Liver (tissue), 3 donors: ENCODE measurements at regions not wholly inside any gene's neighbourhood (a gene's known extent, or its start where the extent isn't known, plus 50 kb on each side); places are given as distances from the start of the nearest gene placed in this dataset.

Experiments
- ATF3 ChIP-seq: IDR thresholded peaks from 2 replicates; pipeline ENCODE4 v1.6.1; 2016; ENCODE audit warnings: antibody characterized with exemption
- CTCF ChIP-seq: fragments of 150-350 bp; IDR thresholded peaks from 2 replicates; pipeline ENCODE4 v1.5.1; 2017; ENCODE audit warnings: improper control_type of control experiment, low read depth, low read length; ENCODE audit not compliant: missing input control
- JUND ChIP-seq, 2 donors: IDR thresholded peaks; 2 replicates each; pipeline ENCODE4 v1.6.1; 2016; ENCODE audit warnings: antibody characterized with exemption in 2 of 2
- SP1 ChIP-seq: IDR thresholded peaks from 2 replicates; pipeline ENCODE4 v1.6.1; 2018; ENCODE audit warnings: antibody characterized with exemption, mild to moderate bottlenecking
- TAF1 ChIP-seq: conservative IDR thresholded peaks from 2 replicates; pipeline ENCODE4 v1.6.1; 2016; ENCODE audit warnings: antibody characterized with exemption, mild to moderate bottlenecking
- donor health status: healthy.
- donor health status: healthy.

- TF ChIP-seq CTCF (no peak), ATF3 (no peak), JUND (IDR thresholded peaks at IDR 0.05) (no peak), SP1 (no peak), TAF1 (no peak)
These were observed 106.4 kb upstream of the SERP2 start for GRCh38 chr13:44267203-44267602.
